Liver (tissue), 8 donors: ENCODE measurements at regions not wholly inside any gene's neighbourhood (a gene's known extent, or its start where the extent isn't known, plus 50 kb on each side); places are given as distances from the start of the nearest gene placed in this dataset.

Experiments used
- DNase-seq: peaks from one replicate; pipeline ENCODE4 v3.0.0-alpha.2; 2017; ENCODE audit warnings: low spot score
- H3K27ac ChIP-seq, 2 donors: one replicate each; pipeline ENCODE4 v1.7.0; 2013; ENCODE audit warnings: inconsistent platforms in 2 of 2, low read length in 2 of 2, control low read depth in 1 of 2, low read depth in 1 of 2, mild to moderate bottlenecking in 1 of 2
- H3K27me3 ChIP-seq, 4 donors: one replicate each; pipeline versions ENCODE4 v1.6.1 to v1.7.0; 2013; ENCODE audit warnings: low read length in 3 of 4, inconsistent platforms in 1 of 4, mild to moderate bottlenecking in 1 of 4, moderate library complexity in 1 of 4; ENCODE audit not compliant: control insufficient read depth in 4 of 4, insufficient read depth in 4 of 4
- H3K36me3 ChIP-seq, 4 donors: one replicate each; pipeline versions ENCODE4 v1.6.1 to v1.7.0; 2013; ENCODE audit warnings: low read length in 3 of 4, mild to moderate bottlenecking in 3 of 4, low read depth in 1 of 4, moderate library complexity in 1 of 4; ENCODE audit not compliant: control insufficient read depth in 4 of 4, insufficient read depth in 3 of 4
- H3K4me1 ChIP-seq, 4 donors: one replicate each; pipeline versions ENCODE4 v1.6.1 to v1.7.0; 2013; ENCODE audit warnings: low read length in 3 of 4, mild to moderate bottlenecking in 3 of 4, moderate library complexity in 1 of 4; ENCODE audit not compliant: control insufficient read depth in 4 of 4, insufficient read depth in 4 of 4
- H3K4me3 ChIP-seq, 3 donors: one replicate each; pipeline versions ENCODE4 v1.6.1 to v1.7.0; 2013; ENCODE audit warnings: low read length in 3 of 3, control low read depth in 1 of 3, low read depth in 1 of 3, mild to moderate bottlenecking in 1 of 3
- H3K9ac ChIP-seq, 2 donors: one replicate each; pipeline ENCODE4 v1.7.0; 2013; ENCODE audit warnings: low read length in 2 of 2, mild to moderate bottlenecking in 2 of 2, moderate library complexity in 2 of 2, control low read depth in 1 of 2, low read depth in 1 of 2
- H3K9me3 ChIP-seq, 4 donors: one replicate each; pipeline versions ENCODE4 v1.6.1 to v1.7.0; 2013; ENCODE audit warnings: low read length in 3 of 4; ENCODE audit not compliant: control insufficient read depth in 4 of 4
- ATF3 ChIP-seq: IDR thresholded peaks from 2 replicates; pipeline ENCODE4 v1.6.1; 2016; ENCODE audit warnings: antibody characterized with exemption
- CTCF ChIP-seq: fragments of 150-350 bp; IDR thresholded peaks from 2 replicates; pipeline ENCODE4 v1.5.1; 2017; ENCODE audit warnings: improper control_type of control experiment, low read depth, low read length; ENCODE audit not compliant: missing input control
- EGR1 ChIP-seq, 2 donors: IDR thresholded peaks; 2 replicates each; pipeline ENCODE4 v1.6.1; 2016 to 2018; ENCODE audit warnings: antibody characterized with exemption in 2 of 2, low read depth in 2 of 2
- FOXA1 ChIP-seq: IDR thresholded peaks from 2 replicates; pipeline ENCODE4 v1.6.1; 2016; ENCODE audit warnings: antibody characterized with exemption
- FOXA2 ChIP-seq: IDR thresholded peaks from 2 replicates; pipeline ENCODE4 v1.6.1; 2016; ENCODE audit warnings: antibody characterized with exemption
- GABPA ChIP-seq, 2 donors: IDR thresholded peaks in 1 of 2; conservative IDR thresholded peaks in 1 of 2; 2 replicates each; pipeline ENCODE4 v1.6.1; 2016; ENCODE audit warnings: antibody characterized with exemption in 2 of 2, mild to moderate bottlenecking in 1 of 2, moderate library complexity in 1 of 2
- HNF4A ChIP-seq, 2 donors: conservative IDR thresholded peaks; 2 replicates each; pipeline ENCODE4 v1.6.1; 2016; ENCODE audit warnings: antibody characterized with exemption in 2 of 2, mild to moderate bottlenecking in 2 of 2
- HNF4G ChIP-seq: IDR thresholded peaks from 2 replicates; pipeline ENCODE4 v1.6.1; 2016; ENCODE audit warnings: antibody characterized with exemption
- JUND ChIP-seq, 2 donors: IDR thresholded peaks; 2 replicates each; pipeline ENCODE4 v1.6.1; 2016; ENCODE audit warnings: antibody characterized with exemption in 2 of 2
- MAX ChIP-seq: IDR thresholded peaks from 2 replicates; pipeline ENCODE4 v1.6.1; 2016; ENCODE audit warnings: antibody characterized with exemption
- NR2F2 ChIP-seq: IDR thresholded peaks from 2 replicates; pipeline ENCODE4 v1.6.1; 2016; ENCODE audit warnings: antibody characterized with exemption
- REST ChIP-seq: IDR thresholded peaks from 2 replicates; pipeline ENCODE4 v1.6.1; 2016; ENCODE audit warnings: antibody characterized with exemption, mild to moderate bottlenecking
- RXRA ChIP-seq, 2 donors: IDR thresholded peaks; 2 replicates each; pipeline ENCODE4 v1.6.1; 2017 to 2018; ENCODE audit warnings: antibody characterized with exemption in 2 of 2, mild to moderate bottlenecking in 1 of 2
- SP1 ChIP-seq: IDR thresholded peaks from 2 replicates; pipeline ENCODE4 v1.6.1; 2018; ENCODE audit warnings: antibody characterized with exemption, mild to moderate bottlenecking
- TAF1 ChIP-seq: conservative IDR thresholded peaks from 2 replicates; pipeline ENCODE4 v1.6.1; 2016; ENCODE audit warnings: antibody characterized with exemption, mild to moderate bottlenecking
- ZBTB33 ChIP-seq: IDR thresholded peaks from 2 replicates; pipeline ENCODE4 v1.6.1; 2016; ENCODE audit warnings: antibody characterized with exemption
- WGBS: extraction: QIAGEN DNeasy Blood & Tissue Kit; methylation state at CpG from one replicate; pipeline ENCODE4 v1.1.7; 2013; 5-methylcytosine and 5-hydroxymethylcytosine counted together
- donor health status: healthy.
- donor health status: healthy.
- donor health status: healthy.
- donor health status: healthy.
- donor health status: healthy.

- Histone ChIP-seq H3K9me3 (no peaks in the 10 kb centered on the region), H3K27ac (no peak overlapping the region), H3K4me3 (no peak overlapping the region), H3K36me3 (no peaks in the 10 kb centered on the region), H3K27me3 (no peaks in the 10 kb centered on the region), H3K9ac (no peak overlapping the region), H3K4me1 (no peaks in the 10 kb centered on the region)
- WGBS: 75% methylated on average over 5 of the region's 5 CpGs
- no peak for DNase-seq
- TF ChIP-seq HNF4A (conservative IDR thresholded peaks at IDR 0.05) (no peak), MAX (no peak), SP1 (no peak), JUND (IDR thresholded peaks at IDR 0.05) (no peak), GABPA (IDR thresholded peaks at IDR 0.05 in 1 of 2, conservative IDR thresholded peaks at IDR 0.05 in 1 of 2) (no peak), NR2F2 (no peak), REST (no peak), ZBTB33 (no peak), EGR1 (IDR thresholded peaks at IDR 0.05; ENCODE audit: low read depth in 2 of 2) (no peak), ATF3 (no peak), CTCF (no peak), FOXA2 (no peak), FOXA1 (no peak), HNF4G (no peak), TAF1 (no peak), RXRA (IDR thresholded peaks at IDR 0.05) (no peak)
Observed at GRCh38 chr2:173606619-173607248, 252.1 kb downstream of the CDCA7 start.
